ENCODE measurements at regions not wholly inside any gene's neighbourhood (a gene's known extent, or its start where the extent isn't known, plus 50 kb on each side); places are given as distances from the start of the nearest gene placed in this dataset.
"Not testable (repeated sequence)": the region's sequence is repeated elsewhere in the genome, so short reads cannot be mapped to it uniquely, and the experiment has no call there.

- DNase-seq = no peak
Measured at GRCh38 chr1:69086148-69086547, 481.6 kb upstream of the LRRC7 start.

GRCh38 chr1:69088571-69088970 lies 479.2 kb upstream of the LRRC7 start:
- DNase-seq = no peak

GRCh38 chr1:69090170-69090569 lies 477.6 kb upstream of the LRRC7 start:
- no peak for DNase-seq

- DNase-seq = no peak
Measured at GRCh38 chr1:69090752-69091151, 477.0 kb upstream of the LRRC7 start.

GRCh38 chr1:69102058-69102457 lies 465.7 kb upstream of the LRRC7 start:
- not testable (repeated sequence) for DNase-seq

GRCh38 chr1:69103213-69103612 lies 464.5 kb upstream of the LRRC7 start:
- no peak for DNase-seq

GRCh38 chr1:69103705-69104385 lies 463.9 kb upstream of the LRRC7 start:
- no peak for DNase-seq

GRCh38 chr1:69104894-69105293 lies 462.8 kb upstream of the LRRC7 start:
- DNase-seq = no peak

GRCh38 chr1:69109277-69109676 lies 458.4 kb upstream of the LRRC7 start:
- DNase-seq = no peak

- DNase-seq = no peak
Measured at GRCh38 chr1:69110851-69111250, 456.9 kb upstream of the LRRC7 start.

GRCh38 chr1:69120126-69120741 lies 447.5 kb upstream of the LRRC7 start:
- DNase-seq = not testable (repeated sequence)

- no peak for DNase-seq
Measured at GRCh38 chr1:69120817-69121216, 446.9 kb upstream of the LRRC7 start.

GRCh38 chr1:69121723-69122122 lies 446.0 kb upstream of the LRRC7 start:
- DNase-seq = no peak

GRCh38 chr1:69122373-69122772 lies 445.3 kb upstream of the LRRC7 start:
- DNase-seq = no peak

- DNase-seq = no peak
Measured at GRCh38 chr1:69123486-69123885, 444.2 kb upstream of the LRRC7 start.

- DNase-seq = peak; percentile 18
Measured at GRCh38 chr1:69126796-69127195, 440.9 kb upstream of the LRRC7 start.

GRCh38 chr1:69128204-69128603 lies 439.5 kb upstream of the LRRC7 start:
- DNase-seq = no peak

- DNase-seq = no peak
Measured at GRCh38 chr1:69129538-69129937, 438.2 kb upstream of the LRRC7 start.

GRCh38 chr1:69138172-69138571 lies 429.6 kb upstream of the LRRC7 start:
- no peak for DNase-seq

- DNase-seq = no peak
Measured at GRCh38 chr1:69139007-69139406, 428.7 kb upstream of the LRRC7 start.

GRCh38 chr1:69146303-69146702 lies 421.4 kb upstream of the LRRC7 start:
- no peak for DNase-seq

GRCh38 chr1:69148731-69149130 lies 419.0 kb upstream of the LRRC7 start:
- DNase-seq = peak; percentile 16

GRCh38 chr1:69157046-69157756 lies 410.5 kb upstream of the LRRC7 start:
- no peak for DNase-seq

- DNase-seq = no peak
Measured at GRCh38 chr1:69163241-69163640, 404.5 kb upstream of the LRRC7 start.

All from skin of body (tissue), 1 donor.